IgD-negative memory B cell (primary cell): ENCODE measurements at regions not wholly inside any gene's neighbourhood (a gene's known extent, or its start where the extent isn't known, plus 50 kb on each side); places are given as distances from the start of the nearest gene placed in this dataset.

Experiments
- H3K27ac Mint-ChIP-seq, 3 donors: one replicate each; pipeline ENCODE4 v1.8.0; 2020 to 2022; ENCODE audit warnings: mild to moderate bottlenecking in 3 of 3, mixed read lengths in 3 of 3, moderate library complexity in 1 of 3
- H3K27me3 Mint-ChIP-seq: one replicate; pipeline ENCODE4 v1.8.0; 2021; ENCODE audit warnings: mixed read lengths
- H3K36me3 Mint-ChIP-seq: one replicate; pipeline ENCODE4 v1.8.0; 2020; ENCODE audit warnings: mild to moderate bottlenecking, mixed read lengths
- H3K4me1 Mint-ChIP-seq, 3 donors: one replicate each; pipeline ENCODE4 v1.8.0; 2020 to 2022; ENCODE audit warnings: mixed read lengths in 3 of 3, mild to moderate bottlenecking in 1 of 3
- H3K4me3 Mint-ChIP-seq, 4 donors: one replicate each; pipeline ENCODE4 v1.8.0; 2020 to 2022; ENCODE audit warnings: mild to moderate bottlenecking in 4 of 4, mixed read lengths in 4 of 4, moderate library complexity in 3 of 4
- H3K9me3 Mint-ChIP-seq, 3 donors: one replicate each; pipeline ENCODE4 v1.8.0; 2020 to 2021; ENCODE audit warnings: mixed read lengths in 3 of 3, mild to moderate bottlenecking in 1 of 3

DNA sequence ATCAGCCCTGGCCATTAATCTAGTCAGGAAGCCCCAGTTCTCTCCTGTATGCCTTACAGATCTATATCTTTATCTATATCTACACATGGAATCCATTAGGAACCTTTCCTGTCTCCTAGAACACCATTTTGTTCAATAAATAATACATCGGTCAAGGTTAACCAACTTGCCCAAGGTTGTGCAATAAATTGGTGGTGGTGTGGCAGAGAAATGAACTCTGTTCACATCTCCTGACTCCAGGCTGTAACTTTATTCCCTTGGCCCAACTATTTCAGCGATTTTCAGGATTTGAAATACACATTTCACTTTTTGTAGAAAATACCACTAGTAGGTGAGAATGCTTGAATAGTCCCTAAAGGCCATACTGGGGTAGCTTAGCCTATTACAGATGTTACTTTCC, 712.5 kb upstream of the FZD8 start:
- Mint-ChIP-seq H3K4me3 (no peak overlapping the region), H3K9me3 (no peaks in the 10 kb centered on the region), H3K36me3 (no peaks in the 10 kb centered on the region), H3K27me3 (no peaks in the 10 kb centered on the region), H3K27ac (no peak overlapping the region), H3K4me1 (no peaks in the 10 kb centered on the region)

- Mint-ChIP-seq H3K4me3 (no peak overlapping the region), H3K36me3 (no peaks in the 10 kb centered on the region), H3K9me3 (peaks cover 0 to 5% (median 0%) of the 10 kb centered on the region in 3 donors), H3K27me3 (no peaks in the 10 kb centered on the region), H3K27ac (no peak overlapping the region), H3K4me1 (no peaks in the 10 kb centered on the region)
These were observed 709.1 kb upstream of the FZD8 start for GRCh38 chr10:36351159-36351558.

- no peaks in the 10 kb centered on the region for H3K36me3 Mint-ChIP-seq
- H3K9me3 Mint-ChIP-seq = peaks cover 0 to 5% (median 0%) of the 10 kb centered on the region in 3 donors
- H3K4me1 Mint-ChIP-seq = no peaks in the 10 kb centered on the region
- H3K4me3 Mint-ChIP-seq = no peak overlapping the region
- no peaks in the 10 kb centered on the region for H3K27me3 Mint-ChIP-seq
- H3K27ac Mint-ChIP-seq = no peak overlapping the region
These were observed 707.5 kb upstream of the FZD8 start for GRCh38 chr10:36349445-36350078.

GRCh38 chr10:36345807-36346206, 703.7 kb upstream of the FZD8 start:
- no peaks in the 10 kb centered on the region for H3K27me3 Mint-ChIP-seq

GRCh38 chr10:36345175-36345533, 703.1 kb upstream of the FZD8 start:
- Mint-ChIP-seq H3K27ac (no peak overlapping the region), H3K36me3 (no peaks in the 10 kb centered on the region), H3K4me3 (no peak overlapping the region), H3K9me3 (peaks cover 0 to 8% (median 0%) of the 10 kb centered on the region in 3 donors), H3K4me1 (no peaks in the 10 kb centered on the region), H3K27me3 (no peaks in the 10 kb centered on the region)

More at GRCh38 chr10:36345807-36346206, 703.7 kb upstream of the FZD8 start:
- Mint-ChIP-seq H3K27ac (no peak overlapping the region), H3K36me3 (no peaks in the 10 kb centered on the region), H3K9me3 (peaks cover 0 to 8% (median 0%) of the 10 kb centered on the region in 3 donors), H3K4me3 (no peak overlapping the region), H3K4me1 (no peaks in the 10 kb centered on the region)

GRCh38 chr10:36344240-36345174, 702.4 kb upstream of the FZD8 start:
- Mint-ChIP-seq H3K36me3 (no peaks in the 10 kb centered on the region), H3K4me3 (no peak overlapping the region), H3K27ac (no peak overlapping the region), H3K27me3 (no peaks in the 10 kb centered on the region), H3K4me1 (no peaks in the 10 kb centered on the region), H3K9me3 (peaks cover 0 to 8% (median under 1%) of the 10 kb centered on the region in 3 donors)

DNA sequence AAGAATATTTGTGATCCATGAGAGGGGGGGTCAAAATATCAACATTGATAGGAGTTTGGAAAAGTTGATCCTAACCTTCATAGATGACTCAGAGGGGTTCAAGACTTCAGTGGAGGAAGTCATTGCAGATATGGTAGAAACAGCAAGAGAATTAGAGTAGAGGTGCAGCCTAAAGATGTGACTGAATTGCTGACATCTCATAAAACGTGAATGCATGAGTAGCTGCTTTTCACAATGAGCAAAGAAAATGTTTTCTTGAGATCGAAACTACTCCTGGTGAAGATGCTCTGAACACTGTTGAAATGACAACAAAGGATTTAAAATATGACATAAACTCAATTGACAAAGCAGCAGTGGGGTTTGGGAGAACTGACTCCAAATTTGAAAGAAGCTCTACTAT, 700.7 kb upstream of the FZD8 start:
- Mint-ChIP-seq H3K36me3 (no peaks in the 10 kb centered on the region), H3K27ac (no peak overlapping the region), H3K4me3 (no peak overlapping the region), H3K27me3 (no peaks in the 10 kb centered on the region), H3K4me1 (no peaks in the 10 kb centered on the region), H3K9me3 (peaks cover 0 to 5% (median 2%) of the 10 kb centered on the region in 3 donors)

DNA sequence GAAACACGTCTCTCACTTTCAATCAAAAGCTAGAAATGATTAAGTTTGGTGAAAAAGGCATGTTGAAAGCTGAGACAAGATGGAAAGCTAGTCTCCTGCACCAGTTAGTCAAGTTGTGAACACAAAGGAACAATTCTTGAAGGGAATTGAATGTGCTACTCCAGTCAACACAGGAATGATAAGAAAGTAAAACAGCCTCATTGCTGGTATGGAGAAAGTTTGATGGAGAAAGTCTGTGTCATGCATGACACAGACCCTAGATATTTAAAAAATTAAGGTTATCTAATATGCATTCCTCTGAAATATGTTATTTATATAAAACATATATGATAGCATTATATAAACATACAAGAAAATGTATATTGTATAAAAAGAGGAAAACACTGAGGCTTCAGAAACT, 699.4 kb upstream of the FZD8 start:
- Mint-ChIP-seq H3K4me3 (no peak overlapping the region), H3K4me1 (no peaks in the 10 kb centered on the region), H3K9me3 (peaks cover 0 to 7% (median 2%) of the 10 kb centered on the region in 3 donors), H3K36me3 (no peaks in the 10 kb centered on the region), H3K27me3 (no peaks in the 10 kb centered on the region), H3K27ac (no peak overlapping the region)

DNA sequence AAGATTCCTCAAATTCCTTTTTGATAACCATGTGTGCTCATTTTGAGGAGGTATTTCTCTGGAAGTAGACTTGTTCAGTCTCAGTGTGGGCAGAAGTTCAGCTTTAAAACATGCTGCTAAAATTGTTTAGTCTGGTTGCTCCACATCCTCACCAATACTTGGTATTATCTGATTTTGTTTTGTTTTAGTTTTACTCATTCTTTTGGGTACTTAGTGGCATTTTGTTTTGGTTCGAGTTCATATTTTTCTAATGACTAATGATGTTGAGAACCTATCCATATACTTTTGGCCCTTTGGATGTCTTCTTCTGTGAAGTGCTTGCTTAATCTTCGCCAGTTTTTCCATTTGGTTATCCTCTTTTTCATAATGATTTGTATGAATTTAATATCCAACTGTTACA, 694.2 kb upstream of the FZD8 start:
- Mint-ChIP-seq H3K27me3 (no peaks in the 10 kb centered on the region), H3K36me3 (no peaks in the 10 kb centered on the region), H3K4me3 (no peak overlapping the region), H3K27ac (no peak overlapping the region), H3K4me1 (no peaks in the 10 kb centered on the region), H3K9me3 (peaks cover 0 to 8% (median 2%) of the 10 kb centered on the region in 3 donors)

DNA sequence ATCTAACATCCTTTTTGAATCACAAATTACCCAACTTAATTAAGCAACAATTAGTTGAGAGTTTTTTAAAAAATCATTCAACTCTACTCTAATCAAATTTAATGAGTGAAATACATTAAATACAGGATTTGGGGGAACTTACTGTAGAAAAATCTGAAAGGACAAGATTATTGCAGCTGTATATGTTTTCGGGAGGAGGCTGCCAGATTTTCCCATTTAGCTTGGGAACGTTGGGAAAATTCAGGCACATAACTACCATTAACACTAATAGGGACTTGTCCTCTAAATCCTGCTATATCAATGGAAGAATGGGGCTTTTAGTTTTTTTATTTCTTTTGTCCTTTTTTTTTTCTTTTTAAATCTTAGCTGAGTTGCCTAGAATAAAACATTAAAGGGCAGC, 691.4 kb upstream of the FZD8 start:
- no peak overlapping the region for H3K27ac Mint-ChIP-seq
- no peaks in the 10 kb centered on the region for H3K4me1 Mint-ChIP-seq
- no peaks in the 10 kb centered on the region for H3K36me3 Mint-ChIP-seq
- H3K9me3 Mint-ChIP-seq = peaks cover 0 to 9% (median 0%) of the 10 kb centered on the region in 3 donors
- H3K27me3 Mint-ChIP-seq = no peaks in the 10 kb centered on the region
- H3K4me3 Mint-ChIP-seq = no peak overlapping the region

DNA sequence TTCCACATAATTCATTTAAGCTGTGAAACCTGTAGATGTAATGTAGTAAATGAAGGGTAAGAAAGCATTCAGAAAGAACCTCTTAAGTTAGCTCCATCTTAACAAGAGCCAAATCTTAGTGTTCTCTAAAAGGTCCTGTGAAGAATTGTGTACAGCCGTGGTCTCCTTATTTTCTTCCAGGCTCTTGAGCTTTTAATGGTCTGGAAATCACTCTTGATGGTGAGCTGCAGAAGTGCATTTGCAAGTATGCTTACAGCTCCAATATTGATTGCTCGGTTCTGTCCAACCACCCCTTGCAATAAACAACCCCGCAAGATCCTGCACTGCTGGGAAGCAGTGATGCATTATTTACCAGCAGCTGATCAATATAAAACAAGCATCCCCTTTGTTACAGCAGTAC, 690.8 kb upstream of the FZD8 start:
- Mint-ChIP-seq H3K4me3 (no peak overlapping the region), H3K4me1 (no peaks in the 10 kb centered on the region), H3K27ac (no peak overlapping the region), H3K27me3 (no peaks in the 10 kb centered on the region), H3K36me3 (no peaks in the 10 kb centered on the region), H3K9me3 (peaks cover 0 to 9% (median 0%) of the 10 kb centered on the region in 3 donors)

- Mint-ChIP-seq H3K27me3 (no peaks in the 10 kb centered on the region), H3K4me3 (no peak overlapping the region), H3K4me1 (no peaks in the 10 kb centered on the region)
These were observed 689.0 kb upstream of the FZD8 start for GRCh38 chr10:36331121-36331520.

GRCh38 chr10:36325815-36326214, 683.7 kb upstream of the FZD8 start:
- H3K9me3 Mint-ChIP-seq = peaks cover 0 to 11% (median 4%) of the 10 kb centered on the region in 3 donors
- no peaks in the 10 kb centered on the region for H3K27me3 Mint-ChIP-seq

More at GRCh38 chr10:36331121-36331520, 689.0 kb upstream of the FZD8 start:
- Mint-ChIP-seq H3K27ac (no peak overlapping the region), H3K36me3 (no peaks in the 10 kb centered on the region), H3K9me3 (peaks cover 0 to 4% (median 0%) of the 10 kb centered on the region in 3 donors)

DNA sequence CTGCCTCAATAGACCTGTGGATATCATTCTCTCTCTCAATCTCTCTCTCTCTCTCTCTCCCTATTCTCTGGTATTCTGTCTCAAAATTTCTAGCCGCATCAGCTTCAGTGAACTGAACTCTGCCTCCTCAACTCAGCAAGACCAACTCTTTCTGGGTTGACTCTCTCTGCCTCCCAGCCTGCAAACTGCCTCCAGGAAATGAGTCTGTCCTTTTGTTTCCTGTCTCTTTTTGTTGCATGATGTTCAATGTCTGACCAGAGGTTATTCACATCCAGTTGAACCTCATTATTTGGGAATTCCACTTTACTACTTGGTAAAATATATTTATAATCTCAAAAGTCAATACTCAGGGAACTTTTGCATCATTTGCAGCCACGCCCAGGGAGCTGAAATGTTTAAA, 682.7 kb upstream of the FZD8 start:
- Mint-ChIP-seq H3K4me1 (no peaks in the 10 kb centered on the region), H3K36me3 (peaks cover 2% of the 10 kb centered on the region)

More at GRCh38 chr10:36325815-36326214, 683.7 kb upstream of the FZD8 start:
- H3K4me1 Mint-ChIP-seq = no peaks in the 10 kb centered on the region
- no peak overlapping the region for H3K4me3 Mint-ChIP-seq
- H3K27ac Mint-ChIP-seq = no peak overlapping the region
- H3K36me3 Mint-ChIP-seq = peaks cover 2% of the 10 kb centered on the region

DNA sequence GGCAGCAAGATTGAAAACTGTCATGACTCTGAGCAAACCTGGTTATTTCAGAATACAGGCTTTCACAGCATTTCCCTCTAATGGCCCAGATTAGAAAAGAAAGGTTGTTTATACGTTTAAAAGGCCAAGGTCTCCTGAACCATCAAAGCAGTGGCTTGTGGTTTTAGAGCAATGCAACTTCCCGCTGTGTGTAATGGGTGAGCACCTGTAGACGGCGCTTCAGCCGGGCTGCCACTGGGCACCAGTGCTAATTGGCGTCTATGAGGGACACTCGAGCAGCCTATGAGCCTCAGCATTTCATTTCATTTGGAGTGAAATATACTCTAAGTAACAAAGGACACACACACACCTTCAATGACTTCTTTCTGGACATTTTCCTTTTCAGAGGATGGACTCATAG, 671.0 kb upstream of the FZD8 start:
- H3K27me3 Mint-ChIP-seq = no peaks in the 10 kb centered on the region
- H3K27ac Mint-ChIP-seq = no peak overlapping the region
- H3K36me3 Mint-ChIP-seq = no peaks in the 10 kb centered on the region
- H3K4me3 Mint-ChIP-seq = no peak overlapping the region
- H3K4me1 Mint-ChIP-seq = peaks cover 0 to 1% (median 0%) of the 10 kb centered on the region in 3 donors
- peaks cover 0 to 6% (median 0%) of the 10 kb centered on the region in 3 donors for H3K9me3 Mint-ChIP-seq

More for the DNA sequence above, 682.7 kb upstream of the FZD8 start:
- H3K9me3 Mint-ChIP-seq = peaks cover 0 to 15% (median 4%) of the 10 kb centered on the region in 3 donors
- no peak overlapping the region for H3K27ac Mint-ChIP-seq
- no peak overlapping the region for H3K4me3 Mint-ChIP-seq
- no peaks in the 10 kb centered on the region for H3K27me3 Mint-ChIP-seq
